HG02973 (cell line): ENCODE measurements at regions not wholly inside any gene's neighbourhood (a gene's known extent, or its start where the extent isn't known, plus 50 kb on each side); places are given as distances from the start of the nearest gene placed in this dataset.

Experiments used
- ATAC-seq: cut with Tn5 transposase; IDR thresholded peaks from one replicate; pipeline ENCODE4 v1.9.1; 2021; ENCODE audit warnings: moderate library complexity; ENCODE audit not compliant: unreplicated experiment

DNA sequence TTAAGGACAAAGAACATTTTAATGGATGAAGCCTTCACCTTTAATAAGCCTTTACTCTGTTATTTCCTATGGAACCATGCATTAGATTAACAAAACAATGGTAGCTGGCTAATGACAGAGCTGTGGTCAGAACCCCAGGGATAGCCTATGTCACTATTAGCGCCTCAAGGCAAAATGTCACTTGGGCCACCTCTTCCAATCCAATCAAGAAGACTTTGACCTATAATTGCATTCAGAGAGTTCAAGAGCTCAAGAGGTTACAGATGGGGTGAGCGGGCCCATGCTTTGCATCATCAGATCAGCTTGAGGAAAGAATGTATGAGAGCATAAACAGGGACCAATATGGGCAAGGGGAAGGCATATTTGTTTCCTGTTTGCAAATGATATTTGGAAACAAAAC, 425.1 kb downstream of the ARHGEF28 start:
- ATAC-seq, result no peak

- no peak for ATAC-seq
Measured at GRCh38 chr5:74044936-74045335, 418.9 kb downstream of the ARHGEF28 start.

GRCh38 chr5:74042959-74043358, 417.0 kb downstream of the ARHGEF28 start:
- ATAC-seq, result no peak

DNA sequence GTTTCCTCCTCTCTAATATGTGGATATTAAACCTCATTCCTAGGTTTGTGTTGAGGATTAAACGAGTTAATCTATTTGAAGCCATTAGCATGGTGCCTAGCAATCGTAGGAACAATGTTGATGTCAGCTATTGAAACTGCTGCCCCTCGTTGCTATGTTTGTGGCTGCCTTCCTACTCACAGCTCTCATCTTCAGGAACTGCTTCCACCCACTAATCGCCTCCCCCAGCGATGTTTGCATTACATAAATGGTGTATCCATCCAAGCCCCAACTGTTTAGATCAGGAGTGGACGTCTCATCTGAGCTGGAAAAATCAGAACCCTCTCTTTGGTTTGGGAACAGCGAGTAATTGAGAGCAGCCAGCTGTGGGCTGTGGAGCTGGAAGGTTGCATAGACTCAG, 416.6 kb downstream of the ARHGEF28 start:
- ATAC-seq, result no peak

- no peak for ATAC-seq
Measured at GRCh38 chr5:74041913-74042312, 415.9 kb downstream of the ARHGEF28 start.

DNA sequence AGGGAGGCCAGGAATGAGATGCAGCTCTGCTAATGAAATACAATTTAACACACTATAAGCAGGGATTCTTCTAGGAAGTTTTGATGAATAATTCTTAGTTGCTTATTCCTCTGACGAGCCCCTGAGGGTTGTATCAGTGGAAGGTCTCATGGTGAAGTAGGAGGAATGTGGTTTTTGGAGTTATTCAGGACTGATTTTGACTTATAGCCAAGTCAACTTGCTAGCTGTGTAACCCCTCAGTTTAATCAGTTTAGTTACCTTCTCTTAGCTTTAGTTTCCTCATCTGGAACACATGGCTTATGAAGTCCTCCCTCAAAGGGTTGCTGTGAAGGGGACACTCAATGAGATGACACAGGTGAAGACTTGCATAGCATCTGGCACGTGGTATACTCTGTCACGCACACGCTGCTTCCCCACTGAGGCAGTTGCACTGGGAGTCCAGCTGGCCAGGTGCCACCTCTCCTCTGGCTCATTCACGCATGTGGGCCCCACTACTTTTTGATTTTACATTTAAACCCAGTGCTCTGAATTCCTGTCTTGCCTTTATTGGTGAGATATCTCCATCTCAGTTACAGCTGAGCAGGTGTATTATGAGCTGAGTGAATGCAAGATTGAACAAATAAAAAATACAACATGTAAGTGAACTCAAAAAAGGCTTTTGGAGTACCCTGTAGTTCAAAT, 415.0 kb downstream of the ARHGEF28 start:
- ATAC-seq, result no peak

DNA sequence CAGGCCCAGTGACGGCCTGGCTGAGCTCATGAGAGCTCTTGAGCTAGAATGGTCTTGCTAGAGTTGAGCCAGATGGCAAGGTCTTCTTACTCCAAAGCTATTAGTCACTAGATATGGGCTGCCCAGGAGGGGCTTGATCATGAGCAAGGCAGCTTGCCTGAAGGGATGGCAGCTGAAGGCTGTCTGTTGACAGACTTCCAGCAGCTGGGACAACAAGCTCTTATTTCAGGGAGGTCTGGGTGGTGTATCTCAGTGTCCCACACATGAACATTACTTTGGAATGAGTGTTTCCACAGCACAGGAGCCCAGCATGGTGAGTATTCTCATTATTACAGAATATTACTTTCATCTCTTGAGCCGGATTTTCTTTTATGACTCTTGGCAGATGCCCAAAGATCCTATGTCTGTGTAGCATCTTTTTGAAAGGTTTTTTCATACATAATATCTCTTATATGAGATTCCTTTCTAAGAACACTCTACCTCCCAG, 414.1 kb downstream of the ARHGEF28 start:
- no peak for ATAC-seq

- no peak for ATAC-seq
Measured at GRCh38 chr5:74037321-74037720, 411.3 kb downstream of the ARHGEF28 start.

DNA sequence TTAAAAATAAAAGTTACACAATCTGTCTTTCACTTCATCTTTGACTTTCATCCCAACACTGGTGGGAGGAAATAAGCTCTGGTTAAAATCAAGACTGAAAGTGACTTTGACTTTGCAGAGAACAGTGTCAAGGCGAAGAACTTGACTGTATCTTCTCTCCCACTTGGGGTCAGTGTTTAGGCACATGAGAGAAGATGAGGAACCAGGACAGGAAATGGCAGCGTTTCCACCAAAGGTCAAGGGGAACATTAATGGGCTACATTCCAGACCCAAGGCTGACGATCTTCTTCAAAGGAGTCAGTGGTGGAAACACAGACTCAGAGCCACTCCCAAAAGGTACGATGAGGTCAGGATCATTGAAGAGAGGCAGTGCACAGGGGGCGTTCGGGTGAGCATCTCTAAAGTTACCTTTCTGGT, 409.5 kb downstream of the ARHGEF28 start:
- peak; percentile 63 for ATAC-seq

DNA sequence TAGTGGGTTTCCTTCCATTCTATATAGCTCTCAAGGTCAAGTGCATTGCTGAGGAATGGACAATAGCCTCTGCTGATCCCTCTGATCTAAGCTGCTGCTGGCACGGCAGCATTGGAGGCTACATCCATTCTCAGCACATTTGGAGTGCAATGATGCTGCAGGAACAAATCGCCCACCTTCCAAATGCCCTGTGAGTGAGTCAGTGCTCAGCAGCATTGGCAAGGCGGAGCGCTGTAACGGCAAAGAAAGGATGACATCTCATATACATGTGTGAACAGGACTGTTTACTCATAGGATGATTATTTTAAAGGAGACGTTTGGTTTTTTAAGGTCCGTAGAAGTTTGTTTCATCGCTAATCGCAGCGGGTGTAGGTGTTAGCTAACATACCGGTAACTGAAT, 408.7 kb downstream of the ARHGEF28 start:
- ATAC-seq, result no peak

DNA sequence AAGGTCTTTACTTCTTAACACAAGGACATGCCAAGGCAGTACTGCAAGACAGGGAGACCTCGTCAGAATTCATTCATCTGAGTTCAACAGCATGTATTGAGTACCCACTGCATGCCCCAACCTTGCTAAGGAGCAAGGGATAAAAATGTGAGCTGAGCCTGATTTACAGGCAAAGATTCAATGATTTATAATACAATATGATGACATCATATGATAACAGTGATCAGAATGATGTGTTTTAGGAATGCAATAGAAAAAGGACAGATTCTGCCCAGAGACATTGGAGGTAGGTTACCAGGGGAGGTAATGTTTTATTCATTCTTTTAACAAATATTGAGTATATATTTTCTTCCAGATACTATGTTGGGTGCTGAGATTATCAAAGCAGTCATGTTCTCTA, 406.6 kb downstream of the ARHGEF28 start:
- ATAC-seq, result no peak

DNA sequence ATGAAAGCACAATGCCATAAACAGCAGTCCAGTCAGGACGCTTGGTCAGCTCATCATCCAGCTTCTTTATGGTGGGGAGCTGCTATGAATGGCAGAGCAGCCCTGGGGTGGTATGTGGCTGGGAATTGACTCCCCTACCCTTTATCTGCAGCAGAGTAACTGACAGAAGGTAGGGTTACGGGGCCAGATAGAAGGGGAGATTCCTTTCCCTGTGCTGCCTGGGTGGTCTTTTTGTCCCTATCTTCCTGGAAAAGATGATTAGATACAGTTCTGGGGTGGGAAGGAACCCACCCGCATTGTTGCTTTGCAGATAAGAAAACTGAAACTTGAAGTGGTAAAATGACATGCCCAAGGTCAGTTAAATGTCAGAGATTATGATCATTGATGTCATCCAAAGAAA, 405.5 kb downstream of the ARHGEF28 start:
- no peak for ATAC-seq

GRCh38 chr5:74030821-74031220, 404.8 kb downstream of the ARHGEF28 start:
- no peak for ATAC-seq

DNA sequence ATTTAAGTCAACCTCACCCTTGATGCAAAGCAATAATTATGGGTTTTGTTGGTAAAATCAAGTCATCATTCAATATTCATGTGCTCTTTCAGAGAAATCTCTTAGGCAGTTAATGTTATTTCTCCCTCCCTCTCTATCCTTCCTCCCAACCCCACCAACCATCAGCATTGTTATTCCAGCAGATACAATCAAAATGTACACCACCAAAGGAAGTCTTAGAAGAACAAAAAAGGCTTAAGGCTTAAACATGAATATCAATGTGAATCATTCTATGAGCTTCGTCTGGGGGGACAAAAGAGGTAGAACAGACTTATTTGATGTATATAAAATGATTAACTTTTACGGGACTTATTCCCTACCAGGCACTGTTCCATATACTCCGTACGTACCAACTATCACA, 404.4 kb downstream of the ARHGEF28 start:
- no peak for ATAC-seq

DNA sequence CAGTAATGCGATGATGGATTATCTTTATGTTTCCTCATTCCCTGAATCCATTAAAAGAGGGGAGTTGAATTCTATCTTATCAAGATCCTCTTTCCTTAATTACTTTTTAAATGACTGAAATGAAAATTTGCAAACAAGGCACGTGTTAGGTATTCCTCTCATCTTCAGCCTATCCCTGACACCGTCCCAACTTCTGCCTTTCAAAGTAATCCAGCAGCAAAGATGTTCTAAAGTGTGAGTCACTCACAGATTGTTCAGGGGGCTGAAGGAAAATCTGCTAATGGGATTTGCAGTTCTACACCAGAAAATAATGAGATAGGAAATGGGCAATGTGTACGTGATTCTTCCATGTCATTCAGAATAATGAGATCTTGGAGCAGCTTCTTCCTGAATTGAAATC, 403.0 kb downstream of the ARHGEF28 start:
- ATAC-seq, result no peak

DNA sequence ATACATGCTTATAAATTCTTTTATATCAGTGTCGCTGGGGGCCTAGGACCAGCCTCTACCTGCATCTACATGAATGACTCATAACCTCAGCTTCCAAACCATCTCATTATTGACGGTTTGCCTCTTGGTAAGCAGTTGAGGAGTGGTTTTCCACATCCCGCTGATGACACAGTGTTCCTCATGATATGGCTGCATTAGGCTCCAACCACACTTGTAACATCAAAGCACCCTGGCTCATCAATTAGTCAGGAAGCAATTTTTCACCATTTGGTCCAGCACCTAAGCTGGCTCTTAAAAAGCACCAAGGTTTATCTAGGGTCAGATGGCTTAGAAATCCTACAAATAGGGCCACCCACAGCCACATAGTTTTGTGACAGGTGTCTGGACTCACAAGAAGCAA, 402.4 kb downstream of the ARHGEF28 start:
- ATAC-seq, result no peak

DNA sequence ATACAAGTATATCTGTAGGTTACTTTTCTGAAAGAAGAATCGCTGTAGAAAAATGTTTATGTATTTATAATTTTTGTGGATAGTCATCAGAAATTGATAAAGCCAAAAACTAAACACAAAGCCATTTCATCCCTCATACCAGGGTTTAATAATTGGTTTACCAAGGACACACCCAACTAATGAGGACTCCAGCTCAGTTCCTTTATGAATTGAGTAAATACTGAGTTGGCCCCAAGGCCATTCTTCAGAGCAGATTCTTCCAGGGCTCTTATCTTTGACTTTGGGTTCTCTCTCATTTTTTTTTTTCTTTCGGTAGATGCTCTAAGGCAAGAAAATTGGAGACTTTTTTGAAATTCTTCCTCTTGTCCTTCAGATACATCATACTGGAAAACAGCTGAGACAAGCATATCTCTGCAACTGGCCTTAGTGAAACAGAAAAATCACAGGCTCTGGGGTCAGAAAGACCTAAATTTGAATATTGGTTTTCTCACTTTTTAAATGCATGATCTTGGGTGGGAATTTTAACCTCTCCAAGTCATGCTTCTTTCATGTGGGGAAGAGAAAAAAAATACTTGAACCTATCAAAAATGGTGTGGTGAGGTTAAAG, 401.8 kb downstream of the ARHGEF28 start:
- no peak for ATAC-seq

GRCh38 chr5:74026310-74026709, 400.3 kb downstream of the ARHGEF28 start:
- ATAC-seq, result no peak

GRCh38 chr5:74021126-74021525, 395.1 kb downstream of the ARHGEF28 start:
- no peak for ATAC-seq

DNA sequence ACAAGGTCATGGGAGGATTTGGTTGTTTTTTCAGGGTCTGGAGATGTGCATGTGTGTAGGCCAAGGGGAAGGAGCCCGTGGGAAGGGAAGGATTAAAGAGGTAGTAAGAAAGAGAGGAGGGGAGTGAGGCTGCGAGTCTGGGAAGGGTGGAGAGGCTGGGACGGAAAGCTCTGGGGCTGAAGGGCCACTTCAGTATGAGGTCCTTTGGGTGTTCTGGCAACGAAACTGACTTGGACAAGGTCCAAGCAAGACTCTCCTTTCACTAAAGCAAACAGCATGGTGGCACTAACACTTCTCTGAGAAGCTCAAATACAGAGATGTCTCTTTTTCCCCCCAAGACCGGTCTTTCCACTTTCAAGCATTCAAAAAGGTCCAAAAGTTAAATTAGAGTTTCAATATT, 394.5 kb downstream of the ARHGEF28 start:
- no peak for ATAC-seq

GRCh38 chr5:74019923-74020322, 393.9 kb downstream of the ARHGEF28 start:
- ATAC-seq, result no peak

DNA sequence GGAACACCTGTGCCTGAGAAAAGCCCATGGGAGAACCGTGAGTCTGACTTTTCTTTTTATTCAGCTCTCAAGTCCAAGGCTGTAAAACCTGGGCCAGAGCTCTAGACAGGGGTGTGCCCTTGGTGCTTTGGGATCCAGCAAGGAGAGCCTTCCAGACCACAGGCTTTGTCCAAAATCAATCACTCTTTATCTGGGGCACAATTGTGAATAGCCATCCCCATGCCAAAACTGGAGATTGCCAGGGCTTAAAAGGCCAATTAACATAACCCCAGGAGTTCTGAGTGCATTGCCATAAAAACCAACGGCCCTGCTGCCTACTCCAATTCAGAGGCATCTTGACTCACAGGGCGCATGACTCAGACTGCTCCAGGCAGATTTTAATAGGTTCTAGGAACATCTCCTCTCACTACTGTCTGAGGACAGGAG, 391.8 kb downstream of the ARHGEF28 start:
- no peak for ATAC-seq

DNA sequence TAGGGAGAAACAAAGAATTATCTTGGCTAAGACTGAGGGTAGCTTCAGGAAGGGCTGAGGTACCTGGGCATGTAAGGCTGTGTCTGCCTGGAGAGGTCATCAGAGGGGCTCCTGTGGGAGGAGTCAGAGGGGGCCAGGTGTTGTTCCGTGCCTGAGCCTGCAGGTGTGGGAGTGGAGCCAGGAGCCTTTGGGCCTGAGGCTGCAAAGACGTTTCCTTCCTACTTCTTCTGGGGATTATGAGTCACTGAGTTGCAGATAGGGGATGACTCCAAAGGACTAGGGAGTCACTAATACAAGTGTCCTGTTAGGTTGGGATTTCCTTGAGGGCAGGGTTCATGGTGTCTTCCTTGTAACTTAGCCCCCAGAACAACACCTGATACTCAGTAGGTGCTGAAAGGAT, 391.1 kb downstream of the ARHGEF28 start:
- no peak for ATAC-seq
